PC-3 (cell line): ENCODE measurements at regions not wholly inside any gene's neighbourhood (a gene's known extent, or its start where the extent isn't known, plus 50 kb on each side); places are given as distances from the start of the nearest gene placed in this dataset.

ENCODE experiments used
- ATAC-seq: fragments of 200-7000 bp; cut with Tn5 transposase; 2 replicates; pipeline ENCODE4 v1.9.1; 2020; ENCODE audit warnings: mild to moderate bottlenecking, moderate library complexity
- BruUV-seq: library from RNA; stranded (reverse); fragments of 400-500 nt; replicated peaks from 2 replicates; lab custom pipeline; 2021; lab: Mats Ljungman, UMichigan
- CTCF ChIA-PET: fragments of 300-600 bp; sonication (Branson Sonifier 250); formaldehyde crosslinking; loops from one replicate; lab custom pipeline; 2022; ENCODE audit warnings: antibody characterized with exemption; lab: Charles Lee
- POLR2A ChIA-PET: fragments of 300-600 bp; sonication (Branson Sonifier 250); formaldehyde crosslinking; loops from one replicate; lab custom pipeline; 2022; ENCODE audit warnings: antibody characterized with exemption; ENCODE audit not compliant: unreplicated experiment; lab: Charles Lee
- DNase-seq: peaks from one replicate; pipeline ENCODE4 v3.0.0-alpha.2; 2015
- H2AFZ ChIP-seq: fragments of 300-600 bp; sonication (generic); 2 replicates; pipeline ENCODE4 v1.6.0; 2016; ENCODE audit warnings: antibody characterized with exemption, low read length
- H3F3A ChIP-seq: fragments of 300-600 bp; sonication (generic); one replicate; pipeline ENCODE4 v1.6.0; 2017; ENCODE audit warnings: antibody characterized with exemption, low read length, control low read depth, mild to moderate bottlenecking; ENCODE audit not compliant: unreplicated experiment
- H3K27ac ChIP-seq: fragments of 300-600 bp; sonication (generic); 2 replicates; pipeline ENCODE4 v1.5.1; 2016; ENCODE audit warnings: mild to moderate bottlenecking, low read length
- H3K27me3 ChIP-seq: fragments of 300-600 bp; sonication (generic); 2 replicates; pipeline ENCODE4 v1.6.1; 2016; ENCODE audit warnings: low read length, mixed read lengths
- H3K36me3 ChIP-seq: fragments of 300-600 bp; sonication (generic); 2 replicates; pipeline ENCODE4 v1.6.1; 2016; ENCODE audit warnings: low read depth, mixed run types, low read length, mixed read lengths
- H3K4me1 ChIP-seq: fragments of 300-600 bp; sonication (generic); 2 replicates; pipeline ENCODE4 v1.5.1; 2016; ENCODE audit warnings: low read length; ENCODE audit not compliant: insufficient read depth
- H3K4me2 ChIP-seq: fragments of 300-600 bp; sonication (generic); 2 replicates; pipeline ENCODE4 v1.6.0; 2016; ENCODE audit warnings: low read length
- H3K4me3 ChIP-seq: fragments of 300-600 bp; sonication (generic); 2 replicates; pipeline ENCODE4 v1.5.1; 2016; ENCODE audit warnings: mild to moderate bottlenecking, low read length, mixed read lengths
- H3K79me2 ChIP-seq: fragments of 300-600 bp; sonication (generic); 2 replicates; pipeline ENCODE4 v1.6.1; 2017; ENCODE audit warnings: low read length, mixed read lengths
- H3K9ac ChIP-seq: fragments of 300-600 bp; sonication (generic); 2 replicates; pipeline ENCODE4 v1.6.0; 2016; ENCODE audit warnings: mild to moderate bottlenecking, low read length
- H3K9me2 ChIP-seq: fragments of 300-600 bp; sonication (generic); replicated peaks from 2 replicates; pipeline ENCODE4 v1.6.1; 2016; ENCODE audit warnings: mixed run types, low read length, mixed read lengths
- H3K9me3 ChIP-seq: fragments of 300-600 bp; sonication (generic); 2 replicates; pipeline ENCODE4 v1.6.1; 2016; ENCODE audit warnings: low read length, mixed read lengths
- H4K20me1 ChIP-seq: fragments of 300-600 bp; sonication (generic); 2 replicates; pipeline ENCODE4 v1.6.1; 2016; ENCODE audit warnings: low read length, mixed read lengths
- EZH2 ChIP-seq: fragments of 300-600 bp; sonication (generic); IDR thresholded peaks from one replicate; pipeline ENCODE4 v1.6.1; 2017; ENCODE audit warnings: antibody characterized with exemption, mild to moderate bottlenecking, low read length; ENCODE audit not compliant: unreplicated experiment
- EZH2phosphoT487 ChIP-seq: fragments of 300-600 bp; sonication (generic); IDR thresholded peaks from 2 replicates; pipeline ENCODE4 v1.6.1; 2018; ENCODE audit warnings: mild to moderate bottlenecking, antibody characterized with exemption, low read length, borderline replicate concordance
- intact Hi-C: fragments of 100-400 bp; cut with micrococcal nuclease; formaldehyde crosslinking; loops from 2 replicates; pipeline ENCODE4 v1.9.0; 2023
- TF ChIP-seq, protein P1 (sequence below): fragments of 300-600 bp; sonication (generic); conservative IDR thresholded peaks from 2 replicates; pipeline ENCODE4 v1.5.1; 2017; ENCODE audit warnings: antibody characterized with exemption, low read depth, mild to moderate bottlenecking, low read length

DNA sequence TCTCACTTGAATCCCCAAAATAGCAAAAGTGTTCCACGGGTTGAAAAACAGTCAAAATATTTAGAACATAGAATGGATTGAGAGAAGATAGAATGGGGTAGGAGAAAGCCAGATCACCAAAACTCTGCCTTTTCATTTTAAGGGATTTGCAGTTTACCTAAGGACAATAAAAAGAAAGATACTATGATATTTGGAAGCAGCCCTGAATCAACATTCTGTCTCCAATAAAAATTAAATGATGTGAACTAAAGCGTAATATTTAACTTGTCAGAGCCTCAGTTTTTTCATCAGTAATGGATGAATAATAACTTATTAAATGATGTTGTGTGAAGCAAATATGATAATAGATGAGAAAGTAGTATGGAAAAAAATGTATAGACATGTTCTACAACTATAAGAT lies 100.2 kb upstream of the REG3G start:
- no peaks in the 10 kb centered on the region for H3K9me2 ChIP-seq
- H2AFZ ChIP-seq: no peak overlapping the region
- no peaks in the 10 kb centered on the region for H4K20me1 ChIP-seq
- H3K9me3 ChIP-seq: no peaks in the 10 kb centered on the region
- no peaks in the 10 kb centered on the region for H3K36me3 ChIP-seq
- TF ChIP-seq EZH2phosphoT487: no peak
- TF ChIP-seq, protein P1, sequence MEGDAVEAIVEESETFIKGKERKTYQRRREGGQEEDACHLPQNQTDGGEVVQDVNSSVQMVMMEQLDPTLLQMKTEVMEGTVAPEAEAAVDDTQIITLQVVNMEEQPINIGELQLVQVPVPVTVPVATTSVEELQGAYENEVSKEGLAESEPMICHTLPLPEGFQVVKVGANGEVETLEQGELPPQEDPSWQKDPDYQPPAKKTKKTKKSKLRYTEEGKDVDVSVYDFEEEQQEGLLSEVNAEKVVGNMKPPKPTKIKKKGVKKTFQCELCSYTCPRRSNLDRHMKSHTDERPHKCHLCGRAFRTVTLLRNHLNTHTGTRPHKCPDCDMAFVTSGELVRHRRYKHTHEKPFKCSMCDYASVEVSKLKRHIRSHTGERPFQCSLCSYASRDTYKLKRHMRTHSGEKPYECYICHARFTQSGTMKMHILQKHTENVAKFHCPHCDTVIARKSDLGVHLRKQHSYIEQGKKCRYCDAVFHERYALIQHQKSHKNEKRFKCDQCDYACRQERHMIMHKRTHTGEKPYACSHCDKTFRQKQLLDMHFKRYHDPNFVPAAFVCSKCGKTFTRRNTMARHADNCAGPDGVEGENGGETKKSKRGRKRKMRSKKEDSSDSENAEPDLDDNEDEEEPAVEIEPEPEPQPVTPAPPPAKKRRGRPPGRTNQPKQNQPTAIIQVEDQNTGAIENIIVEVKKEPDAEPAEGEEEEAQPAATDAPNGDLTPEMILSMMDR: no peak
- no peak for TF ChIP-seq EZH2
- H3K4me2 ChIP-seq: no peak overlapping the region
- no peaks in the 10 kb centered on the region for H3F3A ChIP-seq
- intact Hi-C loops: no loop called here
- ATAC-seq (no peak), DNase-seq (no peak)
- no peak overlapping the region for H3K9ac ChIP-seq
- H3K27me3 ChIP-seq: no peaks in the 10 kb centered on the region
- no peaks in the 10 kb centered on the region for H3K4me1 ChIP-seq
- no peaks in the 10 kb centered on the region for H3K79me2 ChIP-seq
- no peak overlapping the region for H3K4me3 ChIP-seq
- CTCF ChIA-PET: no interaction called here
- POLR2A ChIA-PET: no interaction called here
- H3K27ac ChIP-seq: no peak overlapping the region
- BruUV-seq: no TSS peak

DNA sequence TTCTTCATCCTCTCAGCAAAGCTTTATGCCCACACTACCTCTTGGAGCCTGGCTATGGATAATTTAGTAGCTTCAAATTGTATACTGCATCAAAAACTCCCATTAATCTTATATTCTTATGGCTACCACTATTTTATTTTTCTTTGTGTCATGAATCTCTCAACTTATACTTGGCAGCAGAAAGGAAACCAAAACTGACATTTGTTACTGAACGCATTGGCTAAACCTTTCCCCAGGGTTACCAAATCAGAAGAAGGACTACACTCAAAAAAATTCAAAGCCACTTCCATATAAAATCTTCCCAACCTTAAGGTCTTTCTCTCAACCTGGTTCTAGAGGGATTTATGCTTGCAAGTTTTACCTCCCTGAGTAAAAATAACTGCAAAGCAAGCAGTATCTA lies 97.0 kb upstream of the REG3G start:
- Histone ChIP-seq H3K27ac (no peak overlapping the region), H3K9me3 (no peaks in the 10 kb centered on the region), H3K4me3 (no peak overlapping the region), H3K79me2 (no peaks in the 10 kb centered on the region), H3K36me3 (no peaks in the 10 kb centered on the region), H3K9ac (no peak overlapping the region), H3K4me1 (no peaks in the 10 kb centered on the region), H2AFZ (no peak overlapping the region), H3K27me3 (no peaks in the 10 kb centered on the region), H4K20me1 (no peaks in the 10 kb centered on the region), H3K4me2 (no peak overlapping the region), H3F3A (no peaks in the 10 kb centered on the region), H3K9me2 (no peaks in the 10 kb centered on the region)
- no peak for DNase-seq
- ChIA-PET CTCF (no interaction called here), POLR2A (no interaction called here)
- intact Hi-C loops: no loop called here
- no TSS peak for BruUV-seq
- TF ChIP-seq, protein P1: no peak
- no peak for TF ChIP-seq EZH2
- no peak for TF ChIP-seq EZH2phosphoT487
- ATAC-seq: no peak

GRCh38 chr2:78940998-78941397 lies 84.5 kb upstream of the REG3G start:
- Histone ChIP-seq H2AFZ (no peak overlapping the region), H3K27me3 (no peaks in the 10 kb centered on the region), H3K27ac (no peak overlapping the region), H3K4me3 (no peak overlapping the region), H3K4me2 (no peak overlapping the region), H3K9ac (no peak overlapping the region), H4K20me1 (no peaks in the 10 kb centered on the region), H3K4me1 (no peaks in the 10 kb centered on the region), H3K36me3 (no peaks in the 10 kb centered on the region), H3K9me2 (no peaks in the 10 kb centered on the region), H3K79me2 (no peaks in the 10 kb centered on the region), H3K9me3 (no peaks in the 10 kb centered on the region), H3F3A (no peaks in the 10 kb centered on the region)
- DNase-seq (no peak), ATAC-seq (no peak)
- ChIA-PET CTCF (no interaction called here), POLR2A (no interaction called here)
- BruUV-seq: no TSS peak
- intact Hi-C loops: no loop called here
- TF ChIP-seq EZH2phosphoT487: no peak
